ENCODE measurements at regions not wholly inside any gene's neighbourhood (a gene's known extent, or its start where the extent isn't known, plus 50 kb on each side); places are given as distances from the start of the nearest gene placed in this dataset.

GRCh38 chr6:78605909-78606446 lies 261.4 kb upstream of the IRAK1BP1 start:
- TF ChIP-seq POLR2A (IDR thresholded peaks at IDR 0.05) (no peak), CTCF (IDR thresholded peaks at IDR 0.05) (no peak)
